CD4-positive, alpha-beta T cell treated with Interleukin-4 for 1 hour (primary cell): ENCODE measurements at regions not wholly inside any gene's neighbourhood (a gene's known extent, or its start where the extent isn't known, plus 50 kb on each side); places are given as distances from the start of the nearest gene placed in this dataset.
A peak's percentile ranks its signal among the peaks of the same experiment; 100 is the strongest.
"Not testable (repeated sequence)": the region's sequence is repeated elsewhere in the genome, so short reads cannot be mapped to it uniquely, and the experiment has no call there.

ENCODE experiments used
- DNase-seq, 2 donors: peaks; one replicate each; pipeline ENCODE4 v3.0.0-alpha.2; 2020 to 2022

DNA sequence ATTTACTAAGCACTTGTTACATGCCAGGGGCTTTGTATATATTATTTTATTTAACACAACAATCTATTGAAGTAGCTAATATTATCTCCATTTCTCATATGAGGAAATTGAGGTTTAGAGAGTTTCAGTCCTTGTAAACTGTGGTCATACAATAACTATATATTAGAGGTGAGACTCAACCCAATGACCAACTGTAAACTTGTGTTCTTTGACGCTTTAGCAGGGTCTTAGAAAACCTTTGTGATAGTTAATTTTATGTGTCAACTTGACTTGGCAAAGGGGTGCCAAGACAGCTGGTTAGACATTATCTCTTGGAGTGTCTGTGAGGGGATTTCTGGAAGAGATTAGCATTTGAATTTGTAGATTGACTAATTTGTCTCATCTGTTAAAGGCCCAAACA, 252.4 kb upstream of the B3GALT2 start:
- no peak for DNase-seq

DNA sequence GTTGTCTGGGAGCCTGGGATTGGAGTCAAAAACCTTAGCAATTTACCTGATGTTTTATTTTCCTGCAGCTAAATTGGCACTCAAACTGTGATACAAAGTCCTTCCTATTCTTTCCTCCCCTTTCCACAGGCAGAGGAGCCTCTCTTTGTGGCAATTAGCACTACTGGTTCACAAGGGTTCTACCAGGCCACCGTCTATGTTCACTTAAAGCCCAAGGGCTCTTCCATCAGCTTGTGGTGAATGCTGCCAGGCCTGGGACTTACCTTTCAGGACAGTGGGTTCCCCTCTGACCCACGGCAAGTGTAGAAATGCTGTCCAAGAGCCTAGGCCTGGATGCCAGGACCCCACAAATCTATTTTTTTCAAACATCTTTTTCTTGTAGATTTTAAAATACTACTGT, 251.9 kb upstream of the B3GALT2 start:
- no peak for DNase-seq

DNA sequence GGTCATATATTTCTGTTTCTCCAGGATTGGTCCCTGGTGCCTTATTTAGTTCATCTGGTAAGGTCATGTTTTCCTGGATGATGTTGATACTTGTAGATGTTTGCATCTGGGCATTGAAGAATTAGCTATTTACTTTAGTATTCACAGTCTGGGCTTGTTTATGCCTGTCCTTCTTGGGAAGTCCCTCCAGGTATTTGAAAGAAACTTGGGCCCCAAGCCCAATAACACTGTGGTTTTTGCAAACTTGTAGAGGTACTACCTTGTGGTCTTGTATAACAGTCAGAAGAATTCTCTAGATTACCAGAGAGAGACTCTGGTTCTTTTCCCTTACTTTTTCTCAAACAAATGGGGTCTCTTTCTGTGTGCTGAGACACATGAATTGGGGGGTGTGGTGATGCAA, 251.4 kb upstream of the B3GALT2 start:
- peak in 1 of 2 donors; percentile 45 for DNase-seq

DNA sequence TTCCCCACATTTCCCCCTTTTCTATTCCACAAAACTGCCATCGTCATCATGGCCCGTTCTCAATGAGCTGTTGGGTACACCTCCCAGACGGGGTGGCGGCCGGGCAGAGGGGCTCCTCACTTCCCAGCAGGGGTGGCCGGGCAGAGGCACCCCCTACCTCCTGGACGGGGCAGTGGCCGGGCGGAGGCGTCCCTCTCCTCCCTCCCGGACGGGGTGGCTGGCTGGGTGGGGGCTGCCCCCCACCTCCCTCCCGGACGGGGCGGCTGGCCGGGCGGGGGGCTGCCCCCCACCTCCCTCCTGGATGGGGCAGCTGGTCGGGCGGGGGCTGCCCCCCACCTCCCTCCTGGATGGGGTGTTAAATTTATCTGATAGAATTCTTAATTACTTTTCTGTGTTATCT, 250.9 kb upstream of the B3GALT2 start:
- not testable (repeated sequence) for DNase-seq

DNA sequence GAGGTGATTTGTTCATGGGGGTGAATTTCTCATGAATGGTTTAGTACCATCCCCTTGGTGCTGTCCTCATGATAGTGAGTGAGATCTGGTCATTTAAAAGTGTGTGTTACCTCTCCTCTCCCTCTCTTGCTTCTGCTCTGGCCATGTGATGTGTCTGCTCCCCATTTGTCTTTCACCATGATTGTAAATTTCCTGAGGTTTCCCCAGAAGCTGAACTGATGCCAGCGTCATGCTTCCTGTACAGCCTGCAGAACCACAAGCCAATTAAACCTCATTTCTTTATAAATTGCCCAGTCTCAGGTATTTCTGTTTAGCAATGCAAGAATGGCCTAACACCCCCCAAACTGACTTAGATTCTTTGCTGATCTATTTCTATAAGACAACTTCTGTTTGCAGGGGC, 249.4 kb upstream of the B3GALT2 start:
- no peak for DNase-seq

DNA sequence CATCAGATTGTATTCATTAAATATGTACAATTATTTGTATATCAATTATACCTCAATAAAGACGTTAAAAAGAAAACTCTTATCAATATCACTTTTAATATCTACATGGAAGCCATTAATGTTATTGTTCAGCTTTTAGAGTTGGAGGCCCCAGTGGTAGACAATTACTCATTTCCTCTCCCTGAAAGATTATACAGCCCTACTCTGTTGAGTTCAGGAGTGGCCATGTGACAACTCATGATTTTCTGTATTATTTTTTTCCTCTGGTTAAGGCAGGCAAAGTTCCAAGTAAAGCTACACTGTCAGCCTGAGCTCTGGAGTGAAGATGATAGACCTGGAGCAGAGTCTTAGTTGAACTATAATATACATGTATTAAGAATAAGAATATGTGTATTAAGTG, 247.9 kb upstream of the B3GALT2 start:
- DNase-seq, result no peak

DNA sequence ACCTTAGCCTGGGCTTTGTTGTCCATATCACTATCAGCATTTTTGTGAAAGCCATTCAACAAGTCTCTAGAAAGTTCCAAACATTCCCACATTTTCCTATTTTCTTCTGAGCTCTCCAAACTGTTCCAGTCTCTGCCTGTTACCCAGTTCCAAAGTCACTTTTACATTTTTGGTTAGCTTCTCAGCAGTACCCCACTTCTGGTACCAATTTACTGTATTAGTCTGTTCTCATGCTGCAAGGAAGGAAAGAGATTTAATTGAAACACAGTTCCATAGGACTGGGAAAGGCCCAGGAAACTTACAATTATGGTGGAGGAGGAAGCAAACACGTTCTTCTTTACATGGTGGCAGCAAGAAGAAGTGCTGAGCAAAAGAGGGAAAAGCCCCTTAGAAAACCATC, 247.2 kb upstream of the B3GALT2 start:
- DNase-seq, result no peak

DNA sequence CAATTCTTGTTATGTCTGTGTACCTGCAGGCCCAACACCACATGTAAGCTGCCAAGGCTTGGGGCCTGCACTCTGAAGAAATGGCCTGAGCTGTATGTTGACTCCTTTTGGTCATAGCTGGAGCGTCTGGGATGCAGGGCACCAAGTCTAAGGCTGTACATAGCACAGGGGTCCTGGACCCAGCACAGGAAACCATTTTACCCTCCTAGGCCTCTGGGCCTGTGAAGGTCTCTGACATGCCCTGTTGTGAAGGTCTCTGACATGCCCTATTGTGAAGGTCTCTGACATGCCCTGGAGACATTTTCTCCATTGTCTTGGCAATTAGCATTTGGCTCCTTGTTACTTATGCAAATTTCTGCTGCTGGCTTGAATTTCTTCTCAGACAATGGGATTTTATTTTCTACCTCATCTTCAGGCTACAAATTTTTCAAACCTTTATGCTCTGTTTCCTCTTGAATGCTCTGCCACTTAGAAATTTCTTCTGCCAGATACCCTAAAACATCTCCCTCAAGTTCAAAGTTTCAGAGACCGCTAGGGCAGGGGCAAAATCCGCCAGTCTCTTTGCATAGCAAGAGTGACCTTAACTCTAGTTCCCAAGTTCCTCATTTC, 246.7 kb upstream of the B3GALT2 start:
- no peak for DNase-seq

DNA sequence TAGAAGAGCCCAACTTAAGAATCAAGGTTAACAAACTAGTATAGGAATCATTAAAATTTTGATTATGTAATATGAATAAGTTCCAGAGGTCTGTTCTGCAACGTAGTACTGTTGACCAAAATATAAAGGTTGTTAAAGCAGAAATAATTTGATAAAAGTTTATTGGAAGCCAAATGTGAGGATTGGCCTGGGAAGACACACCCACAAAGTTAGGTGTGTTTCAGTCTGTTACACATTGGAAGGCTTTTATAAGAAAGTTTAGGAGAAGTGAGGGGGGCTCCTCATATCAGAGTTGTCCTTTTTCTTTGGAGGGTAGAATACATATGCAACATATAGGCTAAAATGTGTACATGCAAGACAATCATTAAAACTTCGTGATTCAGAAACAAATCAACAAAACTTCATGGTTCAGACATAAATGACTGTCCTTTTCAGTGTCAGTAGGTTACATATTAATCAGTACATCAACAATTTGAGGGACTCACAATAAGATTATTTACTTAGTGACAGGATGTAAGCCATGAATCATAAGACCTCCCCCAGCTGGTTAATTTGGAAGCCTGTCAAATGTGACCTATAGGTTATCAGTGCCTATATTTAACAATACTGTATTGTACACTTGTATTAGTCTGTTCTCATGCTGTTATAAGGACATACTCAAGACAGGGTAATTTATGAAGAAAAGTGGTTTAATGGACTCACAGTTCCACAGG, 245.0 kb upstream of the B3GALT2 start:
- DNase-seq, result no peak

DNA sequence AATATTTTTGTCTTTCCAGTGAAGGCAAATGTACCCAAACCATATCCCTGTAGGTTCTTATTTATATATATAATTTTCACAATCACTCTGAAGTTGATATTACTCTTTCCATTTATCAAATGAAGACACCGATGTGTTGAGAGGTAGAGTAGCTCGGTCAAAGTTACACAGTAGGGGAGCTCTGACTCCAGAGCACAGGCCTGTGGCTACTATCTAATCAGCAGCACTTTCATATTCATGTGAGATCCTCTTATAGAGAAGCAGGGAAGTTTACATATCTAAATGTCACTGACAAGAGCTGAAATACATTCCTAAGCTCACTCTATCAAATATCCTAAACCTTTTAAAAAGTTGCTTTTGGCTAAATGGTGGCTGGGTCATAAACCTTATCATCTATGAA, 241.1 kb upstream of the B3GALT2 start:
- DNase-seq, result no peak

DNA sequence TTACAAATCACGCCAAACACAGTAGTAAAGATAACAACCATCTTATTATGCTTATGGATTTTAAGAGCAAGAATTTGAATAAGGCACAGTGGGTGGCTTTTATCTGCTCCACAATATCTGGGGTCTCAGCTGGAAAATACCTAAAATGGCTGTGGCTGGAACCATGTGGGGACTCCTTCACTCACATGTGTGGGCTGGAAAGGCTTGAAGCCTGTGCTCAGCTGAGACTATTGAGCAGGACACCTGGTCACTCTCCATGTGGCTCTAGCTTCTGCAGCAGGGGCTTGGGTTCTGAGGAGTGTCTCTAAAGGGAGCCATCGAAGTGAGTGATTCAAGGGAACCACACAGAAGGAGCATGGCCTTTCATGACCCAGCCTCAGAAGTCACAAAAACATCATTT, 239.6 kb upstream of the B3GALT2 start:
- no peak for DNase-seq

DNA sequence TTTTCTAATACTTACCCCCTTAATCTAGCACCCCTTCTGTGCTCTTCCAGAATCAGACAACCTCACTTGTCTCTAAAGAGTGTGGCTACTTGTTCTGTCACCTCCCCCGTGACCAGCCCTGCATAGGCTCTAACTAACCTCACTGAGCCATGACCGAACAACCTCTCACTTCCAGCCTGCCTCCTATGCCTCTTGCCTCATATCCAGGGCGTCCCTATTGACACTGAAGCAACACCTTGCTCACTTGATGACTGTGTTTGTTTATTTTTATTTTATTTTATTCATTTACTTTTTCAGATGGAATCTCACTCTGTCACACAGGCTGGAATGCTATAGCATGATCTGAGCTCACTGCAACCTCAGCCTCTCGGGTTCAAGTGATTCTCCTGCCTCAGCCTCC, 235.1 kb upstream of the B3GALT2 start:
- no peak for DNase-seq

DNA sequence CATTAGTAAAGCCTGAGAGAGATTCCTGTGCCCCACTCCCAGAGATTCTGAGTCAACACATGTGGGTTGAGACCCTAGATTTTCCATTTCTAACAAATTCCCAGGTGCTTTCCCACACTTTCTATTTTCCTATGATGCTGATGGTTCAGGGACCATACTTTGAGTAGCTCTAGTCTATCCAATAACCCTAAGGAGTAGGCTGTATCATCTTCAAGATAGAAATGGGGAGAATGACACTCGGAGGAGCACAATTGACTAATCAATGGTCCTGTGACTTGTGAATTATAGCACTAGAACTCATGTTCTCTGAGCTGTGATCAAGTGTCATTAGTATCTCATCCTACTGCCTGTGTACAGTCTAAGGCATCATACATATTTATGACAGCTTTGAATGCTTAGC, 232.9 kb upstream of the B3GALT2 start:
- DNase-seq, result no peak

DNA sequence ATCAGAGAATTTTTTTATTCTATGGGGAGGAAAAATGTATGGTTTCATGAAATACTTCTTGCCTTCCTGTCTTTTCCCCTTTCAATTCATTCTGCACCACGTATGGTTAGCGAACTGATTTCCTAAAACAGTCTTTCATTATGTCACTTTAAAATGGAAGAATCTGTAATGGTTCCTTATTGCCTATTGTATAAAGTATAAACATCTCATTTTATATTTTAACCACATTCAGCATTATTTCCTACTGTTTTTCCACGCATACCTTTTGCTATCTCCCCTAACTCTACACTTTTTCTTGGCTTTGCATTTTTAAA, 232.3 kb upstream of the B3GALT2 start:
- no peak for DNase-seq

DNA sequence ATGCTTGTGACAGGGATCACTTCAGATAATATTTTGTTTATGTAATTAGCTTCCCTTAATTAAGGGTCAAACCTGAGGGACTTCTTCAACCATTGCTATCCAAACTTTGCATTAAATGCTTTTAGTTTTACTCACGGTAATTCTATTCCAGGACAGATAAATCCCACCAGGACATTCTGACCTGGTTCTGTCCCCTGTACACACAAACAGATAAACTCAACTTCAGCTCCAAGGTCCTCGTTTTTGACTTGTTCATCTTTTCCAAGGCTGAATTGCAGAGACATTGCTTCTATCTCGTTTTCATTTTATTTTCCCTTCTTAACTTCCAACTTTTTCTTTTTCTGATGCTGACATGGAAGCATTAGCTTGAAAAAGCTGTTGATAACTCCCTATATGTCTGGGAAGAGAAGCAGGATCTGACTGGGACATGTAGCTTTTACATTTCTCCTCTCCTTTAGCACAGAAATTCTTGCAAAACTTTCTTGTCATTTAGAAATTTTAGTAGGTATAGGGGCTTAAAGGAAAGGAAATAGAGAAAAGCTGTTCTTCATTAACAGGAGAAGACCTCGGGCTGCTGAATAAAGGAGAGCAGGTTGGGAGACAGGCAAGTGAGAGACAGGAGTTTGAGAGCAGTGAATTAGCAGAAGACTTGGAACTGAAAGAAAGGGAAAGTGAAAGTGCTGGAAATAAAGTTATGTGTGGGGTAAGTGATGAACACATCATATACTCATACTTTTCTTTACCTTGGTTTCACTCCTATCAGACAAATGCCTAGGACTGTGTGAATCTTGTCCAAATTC, 231.7 kb upstream of the B3GALT2 start:
- peak in 1 of 2 donors; percentile 68 for DNase-seq

DNA sequence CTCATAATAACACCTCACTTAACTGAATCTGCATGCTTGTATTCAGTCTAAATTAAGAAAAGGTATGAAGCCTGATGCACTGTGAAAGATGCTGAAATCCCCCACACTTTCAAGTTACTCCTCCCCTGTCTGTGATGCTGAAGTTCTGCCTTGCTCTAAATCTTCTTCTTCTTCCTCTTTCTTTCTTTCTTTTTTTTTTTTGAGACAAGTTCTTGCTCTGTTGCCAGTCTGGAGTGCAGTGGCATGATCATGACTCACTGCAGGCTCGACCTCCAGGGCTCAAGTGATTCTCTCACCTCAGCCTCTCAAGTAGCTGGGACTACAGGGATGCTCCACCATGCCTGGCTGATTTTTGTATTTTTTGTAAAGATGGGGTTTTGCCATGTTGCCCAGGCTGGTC, 231.0 kb upstream of the B3GALT2 start:
- DNase-seq, result peak; percentile 22 to 36

DNA sequence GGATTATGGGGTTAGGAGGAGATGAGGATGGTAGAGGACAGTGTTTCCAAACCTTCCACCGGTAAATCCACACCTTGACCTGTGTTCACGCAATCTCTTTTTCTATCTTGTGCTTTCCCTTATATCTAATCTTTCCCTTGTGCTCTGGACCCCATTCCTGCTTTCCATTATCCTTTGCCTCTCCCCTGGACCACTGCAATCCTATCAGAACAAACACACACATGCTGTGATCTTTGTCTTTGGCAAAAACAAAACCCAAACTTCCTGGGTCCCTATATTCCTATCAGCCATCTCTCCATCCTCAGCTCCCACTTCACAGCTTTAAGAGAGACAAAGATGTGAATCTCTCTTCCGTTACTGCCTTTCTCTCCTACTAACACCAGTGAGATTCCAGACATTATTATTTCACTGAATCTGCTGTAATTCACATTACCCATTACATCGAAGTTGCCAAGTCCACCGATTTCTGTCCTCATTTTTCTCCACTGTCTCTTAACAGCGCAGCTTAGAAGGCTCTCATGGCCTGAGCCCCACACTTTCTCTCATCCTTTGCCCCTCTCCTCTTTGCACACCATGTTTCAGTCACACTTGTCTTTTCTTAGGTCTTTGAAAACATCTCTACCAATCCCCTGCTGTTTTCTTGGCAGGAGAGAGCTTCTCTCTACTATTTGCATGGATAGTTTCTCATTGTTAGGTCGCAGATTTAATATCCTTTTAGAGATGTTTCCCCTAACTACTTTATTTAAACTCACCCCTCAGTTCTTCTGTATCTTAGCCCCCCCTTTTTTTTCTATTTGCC, 230.0 kb upstream of the B3GALT2 start:
- DNase-seq, result no peak

DNA sequence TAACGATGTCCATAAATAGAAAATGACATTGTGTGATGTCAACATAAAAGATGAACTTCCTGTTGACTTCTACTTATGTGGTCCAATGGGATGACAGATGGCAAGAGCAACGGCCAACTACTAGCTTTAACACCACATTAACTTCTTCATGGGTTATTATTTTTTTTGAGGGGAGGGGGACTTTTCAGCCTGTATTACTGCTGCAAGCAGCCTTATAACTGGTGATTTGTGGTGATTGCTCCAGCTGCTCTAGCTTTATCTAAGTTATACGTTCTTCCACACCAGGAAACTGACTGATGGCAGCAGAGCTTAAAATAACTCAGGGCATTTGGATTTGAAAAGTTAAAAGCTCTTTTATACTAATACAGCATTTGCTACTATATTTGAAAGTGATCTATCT, 228.8 kb upstream of the B3GALT2 start:
- no peak for DNase-seq

DNA sequence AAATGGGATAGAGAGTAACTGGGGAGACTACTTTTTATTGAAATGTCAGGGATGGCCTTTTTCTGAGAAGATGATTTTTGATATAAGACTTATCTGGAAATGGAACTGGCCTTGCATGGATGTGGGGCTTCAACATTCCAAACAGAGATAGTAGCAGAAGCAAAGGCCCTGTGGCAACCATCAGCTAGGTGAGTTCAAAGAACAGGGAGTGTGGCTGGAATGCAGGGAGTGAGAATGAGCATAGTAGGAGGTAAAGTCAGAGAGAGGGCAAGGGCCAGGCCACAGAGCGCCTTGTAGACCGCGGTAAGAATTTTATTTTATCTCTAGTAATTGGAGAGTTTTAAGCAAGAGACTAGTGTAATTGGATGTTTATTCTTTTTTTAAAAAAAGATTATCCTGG, 227.0 kb upstream of the B3GALT2 start:
- DNase-seq, result no peak

DNA sequence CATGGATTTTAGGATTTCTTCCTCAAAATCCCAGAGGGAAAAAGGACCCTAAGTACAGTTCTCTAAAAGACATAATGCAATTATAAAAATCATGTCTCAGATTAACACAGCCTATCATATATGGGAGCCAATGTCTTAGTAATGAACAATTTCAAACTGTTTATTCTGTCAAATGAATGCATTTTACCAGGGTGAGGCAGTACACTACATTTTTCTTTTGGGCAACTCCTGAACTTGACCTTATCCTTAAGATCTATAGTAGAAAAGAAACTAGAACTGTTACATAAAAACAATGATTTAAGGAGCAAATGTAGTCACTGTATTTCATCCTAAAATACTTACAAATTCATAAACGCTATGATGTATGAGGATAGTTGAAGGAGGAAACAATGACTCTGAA, 226.3 kb upstream of the B3GALT2 start:
- DNase-seq, result peak in 1 of 2 donors; percentile 33

DNA sequence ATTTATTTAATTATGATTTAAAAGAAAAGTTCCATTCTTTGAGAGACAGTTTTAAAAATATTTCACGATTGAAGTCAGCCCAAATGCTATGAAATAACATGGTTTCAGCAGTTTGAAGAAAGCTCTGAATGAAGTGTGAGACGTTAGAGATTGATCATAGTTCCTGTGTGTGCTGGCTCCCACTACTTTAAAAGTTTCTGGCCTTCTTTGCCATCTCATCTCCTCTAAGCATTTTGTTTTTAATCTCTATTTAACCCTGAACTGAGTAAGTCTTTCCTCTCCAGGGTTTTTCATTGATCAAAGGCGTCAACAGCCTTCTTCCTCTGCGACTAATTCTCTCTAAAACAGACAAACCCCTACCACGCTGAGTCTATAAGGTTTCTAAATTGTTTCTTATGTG, 225.3 kb upstream of the B3GALT2 start:
- DNase-seq, result peak in 1 of 2 donors; percentile 39

DNA sequence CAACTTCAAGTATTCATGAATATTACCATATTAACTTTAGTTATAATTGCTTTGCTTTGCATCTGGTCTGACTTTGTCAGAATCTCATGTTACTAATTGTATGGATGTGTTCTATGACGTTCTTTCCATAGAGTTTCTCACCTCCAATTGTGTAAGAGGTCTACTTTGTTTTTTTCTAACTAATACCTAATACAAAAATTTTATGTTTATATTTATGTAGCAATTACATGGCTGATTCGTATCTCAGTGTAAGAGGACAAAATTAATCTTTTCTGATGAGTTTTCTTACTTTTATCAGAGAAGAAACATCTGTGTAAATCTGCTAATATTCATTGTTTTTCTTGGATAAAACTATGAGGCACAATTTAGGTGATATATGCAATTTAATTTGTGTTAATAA, 224.8 kb upstream of the B3GALT2 start:
- no peak for DNase-seq

DNA sequence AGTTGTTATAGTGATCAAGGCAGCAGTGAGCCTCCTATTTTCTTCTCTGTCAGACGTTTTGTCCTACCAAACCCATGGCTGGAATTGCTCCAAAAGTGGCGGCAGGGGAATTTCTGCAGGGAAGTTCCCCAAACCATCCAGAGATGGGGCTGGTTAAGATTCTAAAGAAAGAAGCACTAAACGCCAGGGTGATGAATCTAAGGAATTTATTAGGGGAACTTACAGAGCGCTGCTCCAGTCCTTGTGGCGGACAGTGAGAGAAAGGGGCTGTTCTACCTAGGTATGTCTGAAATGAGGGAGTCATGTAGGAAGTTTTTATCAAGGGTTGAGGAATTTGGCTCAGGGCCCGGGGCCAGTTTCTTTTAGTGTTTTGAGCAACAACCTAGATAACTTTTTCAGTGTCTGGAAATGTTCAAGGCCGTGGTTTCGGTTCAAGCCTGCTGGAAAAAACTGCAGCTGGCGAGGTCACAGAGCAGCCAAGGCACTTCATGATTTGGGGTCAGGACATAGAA, 222.4 kb upstream of the B3GALT2 start:
- peak in 1 of 2 donors; percentile 30 for DNase-seq
